ENCODE measurements at regions not wholly inside any gene's neighbourhood (a gene's known extent, or its start where the extent isn't known, plus 50 kb on each side); places are given as distances from the start of the nearest gene placed in this dataset.

DNA sequence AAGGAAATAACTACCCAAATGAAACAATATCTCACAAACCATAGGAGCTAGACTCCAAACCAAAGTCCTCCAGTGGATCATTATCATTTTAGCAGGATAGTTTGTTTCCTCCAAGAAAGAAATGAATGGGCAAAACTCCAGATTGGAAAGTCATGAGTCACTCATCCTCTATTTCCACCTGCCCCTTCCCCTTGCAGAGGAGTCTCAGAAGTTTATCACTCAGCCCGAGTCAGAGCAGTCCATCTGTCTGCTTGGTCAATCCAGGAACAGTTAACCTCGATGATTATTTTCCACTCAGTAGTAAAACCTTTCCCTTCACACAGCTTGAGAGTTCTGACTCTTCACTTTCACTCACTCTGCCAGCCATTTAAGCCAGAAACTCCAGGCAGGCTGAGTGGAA, 462.2 kb downstream of the BCL11A start:
- DNase-seq = no peak

DNA sequence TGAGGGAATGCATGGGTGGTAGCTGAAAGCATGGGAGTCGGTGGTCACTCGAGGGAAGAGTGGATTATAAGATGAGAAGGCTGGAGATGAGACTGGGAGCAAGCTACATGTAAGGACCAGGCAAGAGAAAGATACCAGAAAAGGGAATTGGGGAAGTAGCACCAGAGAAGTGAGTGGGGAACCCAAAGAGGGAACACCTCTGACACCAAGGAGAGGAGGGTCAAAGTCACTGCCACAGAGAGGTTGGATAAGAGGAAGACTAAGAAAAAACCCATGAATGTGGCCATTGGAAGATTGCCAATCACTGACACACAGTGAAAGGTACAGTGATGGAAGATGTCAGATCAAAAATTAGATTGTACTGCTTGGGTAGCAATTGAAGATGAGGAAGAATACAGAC, 473.9 kb downstream of the BCL11A start:
- no peak for DNase-seq

- DNase-seq = no peak
Observed at GRCh38 chr2:60075048-60075447, 478.4 kb downstream of the BCL11A start.

GRCh38 chr2:60073201-60073600, 480.3 kb downstream of the BCL11A start:
- no peak for DNase-seq

- no peak for DNase-seq
Observed at GRCh38 chr2:60072609-60073008, 480.8 kb downstream of the BCL11A start.

- no peak for DNase-seq
Observed at GRCh38 chr2:60071490-60071831, 482.0 kb downstream of the BCL11A start.

GRCh38 chr2:60070736-60071489, 482.5 kb downstream of the BCL11A start:
- DNase-seq = no peak

GRCh38 chr2:60070196-60070595, 483.3 kb downstream of the BCL11A start:
- no peak for DNase-seq

DNA sequence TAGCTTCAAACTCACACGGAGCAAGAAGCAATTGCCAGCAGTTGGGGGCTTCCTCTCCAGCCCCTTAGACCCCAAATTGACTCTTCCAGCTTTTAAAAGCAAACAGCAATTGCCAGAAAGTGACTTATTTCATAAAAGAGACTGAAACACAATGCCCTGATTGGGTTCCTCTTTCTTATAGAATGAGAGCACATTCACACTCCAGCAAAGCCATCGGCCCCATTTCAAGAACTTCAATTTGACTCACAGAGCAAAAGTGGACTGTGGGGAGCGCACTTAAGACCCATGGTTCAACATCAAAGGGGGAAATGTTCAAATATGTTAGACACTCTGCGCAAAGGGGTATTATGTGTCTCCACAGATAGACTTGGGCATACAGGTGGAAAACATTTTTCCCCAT, 484.7 kb downstream of the BCL11A start:
- no peak for DNase-seq

GRCh38 chr2:60067006-60067405, 486.4 kb downstream of the BCL11A start:
- DNase-seq = no peak

DNA sequence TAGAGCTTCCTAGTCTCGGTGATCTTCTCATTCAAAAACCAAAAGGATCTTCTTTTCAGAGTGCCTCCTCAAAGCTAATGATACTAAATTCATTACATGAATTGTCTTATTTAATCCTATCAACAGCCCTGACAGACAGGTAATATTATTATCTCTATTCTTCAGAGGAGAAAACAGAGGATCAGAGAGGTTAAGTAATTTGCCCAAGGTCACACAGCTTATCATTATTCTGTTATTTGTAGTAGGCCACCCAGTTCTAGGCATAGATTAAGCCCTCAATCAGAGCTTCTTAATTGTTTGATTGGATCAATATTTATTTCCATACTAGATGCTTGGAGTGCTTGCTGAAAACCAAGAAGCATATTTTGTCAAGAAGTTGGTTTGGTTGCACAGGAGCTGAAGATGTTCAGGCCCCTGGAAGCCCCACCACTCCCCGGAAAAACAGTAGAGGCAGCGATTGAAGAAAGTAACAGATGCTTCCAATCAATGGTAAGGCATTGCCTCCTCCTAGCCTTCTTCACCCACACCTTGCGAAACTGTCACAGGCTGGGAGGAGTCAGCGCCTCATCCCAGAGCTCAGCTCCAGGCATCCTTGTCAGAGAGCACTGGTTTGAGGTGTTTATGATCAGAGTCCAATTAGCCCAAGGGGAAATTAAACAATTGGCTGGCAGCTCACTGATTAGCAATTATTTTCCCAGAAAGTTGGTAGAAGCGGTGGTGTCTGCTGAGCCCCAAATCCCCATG, 487.2 kb downstream of the BCL11A start:
- DNase-seq = no peak

GRCh38 chr2:60064687-60065389, 488.6 kb downstream of the BCL11A start:
- no peak for DNase-seq

GRCh38 chr2:60058781-60059180, 494.7 kb downstream of the BCL11A start:
- DNase-seq = no peak

DNA sequence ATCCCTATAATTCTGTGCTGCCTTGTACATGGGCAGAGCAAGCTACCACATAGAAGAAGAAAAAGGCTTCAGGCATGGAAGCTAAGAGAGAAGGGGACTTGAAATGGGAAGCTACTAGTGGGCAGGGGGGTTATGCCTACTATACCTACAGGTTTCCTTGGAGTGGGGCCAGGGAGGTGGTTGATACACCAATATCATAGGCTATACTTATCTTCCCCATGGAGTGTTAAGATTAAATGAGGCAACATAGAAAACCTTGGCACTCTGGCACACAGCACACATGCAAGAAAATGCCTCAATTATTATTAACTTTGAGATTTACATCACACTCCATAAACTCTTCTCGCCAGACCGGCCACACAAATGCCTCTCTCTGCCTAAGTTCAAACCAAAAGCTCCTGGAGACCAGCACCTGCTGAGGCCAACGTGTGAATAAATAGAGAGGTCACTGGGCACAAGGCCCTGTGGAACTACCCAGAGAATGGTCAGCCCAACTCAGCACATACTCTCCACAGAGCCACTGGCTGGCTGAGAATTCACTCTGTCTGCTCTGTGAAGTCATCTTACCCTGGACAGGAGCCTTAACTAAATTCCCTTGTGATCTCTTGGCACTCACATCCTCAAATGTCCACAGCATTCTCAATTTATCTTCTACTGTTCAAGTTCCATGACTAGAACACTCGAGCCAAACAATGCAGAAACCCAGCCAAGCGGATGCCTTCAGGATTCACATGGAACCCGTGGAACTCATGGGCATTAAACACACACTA, 498.7 kb downstream of the BCL11A start:
- no peak for DNase-seq

DNA sequence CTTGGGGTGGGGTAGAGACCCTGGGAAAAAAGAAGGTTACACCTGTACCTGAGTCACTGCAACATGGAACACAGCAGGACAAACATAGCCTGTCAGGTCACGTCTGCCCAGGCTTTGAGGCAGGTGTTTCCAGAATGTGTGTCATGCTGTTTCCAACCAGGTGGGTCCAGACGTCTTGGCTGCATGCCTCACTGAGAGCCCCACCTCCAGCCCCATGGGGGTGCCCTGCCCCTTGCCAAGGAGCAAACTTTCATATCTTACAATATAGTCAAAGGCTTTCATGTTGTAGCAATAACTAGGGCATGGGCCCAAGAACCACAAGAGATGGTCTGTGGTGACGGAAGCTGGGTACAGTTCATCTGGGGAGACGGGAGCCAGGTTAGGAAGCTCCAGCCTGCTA, 499.7 kb downstream of the BCL11A start:
- DNase-seq = no peak

GRCh38 chr2:60052601-60053000, 500.9 kb downstream of the BCL11A start:
- DNase-seq = no peak

DNA sequence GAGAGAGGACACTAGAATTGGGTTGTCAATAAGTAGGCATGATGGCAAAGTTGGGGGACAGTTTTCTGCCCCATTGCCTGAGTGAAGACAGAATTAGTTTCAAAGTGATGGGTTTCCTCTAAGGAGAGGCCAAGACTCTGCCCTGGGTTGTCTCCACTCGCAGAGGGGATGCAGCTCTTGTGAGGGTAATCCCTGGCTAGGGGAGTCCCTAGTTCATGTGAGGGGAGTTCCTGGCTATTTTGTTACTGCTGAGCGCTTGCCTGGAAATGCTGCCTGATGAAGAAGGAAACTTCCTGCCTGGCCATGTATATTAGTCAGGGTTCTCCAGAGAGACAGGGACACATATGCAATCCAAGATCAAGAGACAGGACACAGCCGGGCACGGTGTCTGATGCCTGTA, 501.5 kb downstream of the BCL11A start:
- no peak for DNase-seq

GRCh38 chr2:60047944-60048525, 505.4 kb downstream of the BCL11A start:
- DNase-seq = no peak

- DNase-seq = no peak
Observed at GRCh38 chr2:60047347-60047746, 506.1 kb downstream of the BCL11A start.

GRCh38 chr2:60046529-60046928, 506.9 kb downstream of the BCL11A start:
- DNase-seq = no peak

DNA sequence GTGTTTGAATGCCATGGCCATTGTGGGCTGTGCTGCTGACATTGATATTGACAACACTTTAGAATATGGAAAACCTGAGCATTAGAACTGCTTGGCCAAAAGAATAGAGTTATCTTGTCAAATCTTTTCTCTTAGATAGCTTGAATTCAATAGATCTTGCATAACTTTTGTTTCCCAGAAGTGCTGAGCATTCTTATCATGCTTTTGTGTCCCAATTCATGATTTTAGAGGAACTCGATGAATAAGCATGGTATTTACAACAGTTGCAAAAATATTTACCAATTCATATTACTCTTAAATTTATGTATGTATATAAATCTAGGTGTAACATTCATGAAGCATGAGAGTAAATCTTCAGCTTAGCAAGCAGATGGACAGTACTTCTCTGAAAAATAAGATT, 508.0 kb downstream of the BCL11A start:
- DNase-seq = no peak

GRCh38 chr2:60044484-60044883, 509.0 kb downstream of the BCL11A start:
- DNase-seq = no peak

DNA sequence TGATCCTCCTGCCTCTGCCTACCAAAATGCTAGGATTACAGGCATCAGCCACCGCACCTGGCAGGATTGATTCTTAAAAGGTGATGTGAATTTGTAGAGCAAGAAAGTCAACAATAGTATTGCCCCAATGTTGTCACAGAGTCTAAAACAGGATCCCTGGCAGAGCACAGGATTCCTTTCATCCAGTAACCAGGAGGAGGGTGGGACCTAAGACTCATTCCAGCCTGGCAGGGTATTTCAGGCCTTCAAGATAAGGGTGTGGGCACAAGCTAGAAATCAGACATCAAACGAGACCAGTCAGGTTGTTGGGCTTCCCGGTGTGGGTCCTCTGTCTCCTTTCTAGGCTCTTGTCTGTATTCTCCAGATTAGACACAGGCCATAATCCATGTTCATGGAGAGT, 511.4 kb downstream of the BCL11A start:
- no peak for DNase-seq

All from activated gamma-delta T cell treated with Interleukin-2 at 50 U/mL for 16 hours (primary cell).